HG02870 (cell line): ENCODE measurements at regions not wholly inside any gene's neighbourhood (a gene's known extent, or its start where the extent isn't known, plus 50 kb on each side); places are given as distances from the start of the nearest gene placed in this dataset.
"Not testable (repeated sequence)": the region's sequence is repeated elsewhere in the genome, so short reads cannot be mapped to it uniquely, and the experiment has no call there.

Source experiments
- ATAC-seq: cut with Tn5 transposase; IDR thresholded peaks from one replicate; pipeline ENCODE4 v1.9.1; 2021; ENCODE audit warnings: mild to moderate bottlenecking, moderate library complexity; ENCODE audit not compliant: unreplicated experiment

- no peak for ATAC-seq
Measured at GRCh38 chr6:157727629-157728182, 95.3 kb upstream of the SNX9 start.

GRCh38 chr6:157728183-157728881 is 94.7 kb upstream of the SNX9 start:
- ATAC-seq = no peak

GRCh38 chr6:157731221-157731620 is 91.8 kb upstream of the SNX9 start:
- ATAC-seq = no peak

GRCh38 chr6:157732007-157732406 is 91.0 kb upstream of the SNX9 start:
- ATAC-seq = no peak

GRCh38 chr6:157732416-157733161 is 90.5 kb upstream of the SNX9 start:
- ATAC-seq = no peak

GRCh38 chr6:157736555-157736954 is 86.5 kb upstream of the SNX9 start:
- not testable (repeated sequence) for ATAC-seq

GRCh38 chr6:157741321-157741947 is 81.6 kb upstream of the SNX9 start:
- ATAC-seq = no peak

GRCh38 chr6:157741948-157742556 is 81.0 kb upstream of the SNX9 start:
- ATAC-seq = no peak

GRCh38 chr6:157744102-157744601 is 78.9 kb upstream of the SNX9 start:
- ATAC-seq = no peak

GRCh38 chr6:157746897-157747296 is 76.1 kb upstream of the SNX9 start:
- no peak for ATAC-seq

GRCh38 chr6:157747370-157747769 is 75.7 kb upstream of the SNX9 start:
- ATAC-seq = no peak

GRCh38 chr6:157748839-157749571 is 74.0 kb upstream of the SNX9 start:
- no peak for ATAC-seq

- not testable (repeated sequence) for ATAC-seq
Measured at GRCh38 chr6:157750973-157751372, 72.1 kb upstream of the SNX9 start.

GRCh38 chr6:157751547-157752200 is 71.4 kb upstream of the SNX9 start:
- ATAC-seq = no peak

- ATAC-seq = not testable (repeated sequence)
Measured at GRCh38 chr6:157752879-157753278, 70.2 kb upstream of the SNX9 start.

- no peak for ATAC-seq
Measured at GRCh38 chr6:157753291-157753690, 69.8 kb upstream of the SNX9 start.

- not testable (repeated sequence) for ATAC-seq
Measured at GRCh38 chr6:157753801-157754200, 69.2 kb upstream of the SNX9 start.

GRCh38 chr6:157754351-157754750 is 68.7 kb upstream of the SNX9 start:
- ATAC-seq = no peak

GRCh38 chr6:157755032-157755745 is 67.9 kb upstream of the SNX9 start:
- no peak for ATAC-seq
